CD4-positive, alpha-beta T cell (primary cell): ENCODE measurements at regions not wholly inside any gene's neighbourhood (a gene's known extent, or its start where the extent isn't known, plus 50 kb on each side); places are given as distances from the start of the nearest gene placed in this dataset.

Experiments
- ATAC-seq: fragments of 200-7000 bp; cut with Tn5 transposase; one replicate; pipeline ENCODE4 v1.10.0; 2022; ENCODE audit warnings: mild to moderate bottlenecking; ENCODE audit not compliant: poor library complexity
- CTCF ChIA-PET: fragments of 350-600 bp; sonication (Branson Sonifier 250); formaldehyde crosslinking; loops from one replicate; lab custom pipeline; 2021; ENCODE audit warnings: antibody characterized with exemption, inconsistent platforms; lab: Charles Lee
- POLR2A ChIA-PET: fragments of 350-600 bp; sonication (Branson Sonifier 250); formaldehyde crosslinking; loops from one replicate; lab custom pipeline; 2021; ENCODE audit warnings: antibody characterized with exemption, inconsistent platforms; lab: Charles Lee
- DNase-seq, 14 experiments: peaks; one replicate each; pipeline ENCODE4 v3.0.0-alpha.2; 2013 to 2020; ENCODE audit warnings: mixed read lengths in 2 of 14
- H3K27ac ChIP-seq, 2 donors: one replicate each; pipeline versions ENCODE4 v1.5.1 to v1.7.0; 2013; ENCODE audit warnings: low read length in 2 of 2, low read depth in 1 of 2, mild to moderate bottlenecking in 1 of 2
- H3K27me3 ChIP-seq, 2 experiments: 1 replicate in 1 of 2; 2 replicates in 1 of 2; pipeline versions ENCODE4 v1.6.1 to v1.7.0; 2013; ENCODE audit warnings: low read length in 2 of 2, control low read depth in 1 of 2, mild to moderate bottlenecking in 1 of 2, moderate library complexity in 1 of 2; ENCODE audit not compliant: insufficient read depth in 2 of 2, control insufficient read depth in 1 of 2
- H3K36me3 ChIP-seq: one replicate; pipeline ENCODE4 v1.6.1; 2013; ENCODE audit warnings: low read length, control low read depth; ENCODE audit not compliant: insufficient read depth
- H3K4me1 ChIP-seq: one replicate; pipeline ENCODE4 v1.6.1; 2013; ENCODE audit warnings: low read length, control low read depth; ENCODE audit not compliant: insufficient read depth
- H3K4me3 ChIP-seq: one replicate; pipeline ENCODE4 v1.5.1; 2013; ENCODE audit warnings: mild to moderate bottlenecking, low read length, moderate library complexity
- H3K9me3 ChIP-seq, 2 experiments: 1 replicate in 1 of 2; 2 replicates in 1 of 2; pipeline versions ENCODE4 v1.6.1 to v1.7.0; 2013; ENCODE audit warnings: low read length in 2 of 2, mild to moderate bottlenecking in 2 of 2, control low read depth in 1 of 2, moderate library complexity in 1 of 2; ENCODE audit not compliant: control insufficient read depth in 1 of 2, insufficient read depth in 1 of 2
- H3K27ac Mint-ChIP-seq: one replicate; pipeline ENCODE4 v1.8.0; 2020; ENCODE audit warnings: mixed read lengths
- H3K27me3 Mint-ChIP-seq: one replicate; pipeline ENCODE4 v1.8.0; 2021; ENCODE audit warnings: mixed read lengths
- H3K36me3 Mint-ChIP-seq: one replicate; pipeline ENCODE4 v1.8.0; 2021; ENCODE audit warnings: low read depth, mixed read lengths
- H3K4me1 Mint-ChIP-seq: one replicate; pipeline ENCODE4 v1.8.0; 2021; ENCODE audit warnings: low read depth, mixed read lengths
- H3K4me3 Mint-ChIP-seq: one replicate; pipeline ENCODE4 v1.8.0; 2020; ENCODE audit warnings: mild to moderate bottlenecking, mixed read lengths
- H3K9me3 Mint-ChIP-seq: one replicate; pipeline ENCODE4 v1.8.0; 2020; ENCODE audit warnings: mixed read lengths
- intact Hi-C, 2 experiments: fragments of 100-400 bp; cut with DNase I in 1 of 2; cut with micrococcal nuclease in 1 of 2; formaldehyde crosslinking; loops; one replicate each; pipeline versions ENCODE4 v1.15.1 to v1.9.0; 2023 to 2025; cut with DNase I, micrococcal nuclease
- TF ChIP-seq, protein P1 (sequence below): fragments of 200-600 bp; IDR thresholded peaks from one replicate; pipeline ENCODE4 v1.8.0; 2022; ENCODE audit warnings: antibody characterized with exemption, mild to moderate bottlenecking

DNA sequence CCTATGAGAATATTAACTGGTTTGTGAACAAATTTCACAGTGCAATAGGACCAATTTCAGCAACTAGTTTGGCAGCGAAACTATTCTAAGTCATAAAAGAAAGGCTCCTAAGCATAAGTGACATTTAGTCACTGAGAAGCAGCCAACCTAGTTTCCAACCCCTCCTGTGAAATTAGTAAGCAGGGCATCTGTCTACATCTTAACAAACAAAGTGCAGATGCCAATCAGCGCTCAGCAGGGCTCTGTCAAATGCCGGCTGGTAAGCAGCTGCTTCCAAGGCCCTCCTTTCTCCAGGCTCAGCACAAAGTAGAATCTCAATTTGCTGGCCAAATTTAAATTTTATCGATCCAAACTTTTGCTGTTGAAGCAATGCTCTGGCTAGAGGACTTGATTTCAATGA is 124.7 kb downstream of the ICOS start:
- TF ChIP-seq, protein P1, sequence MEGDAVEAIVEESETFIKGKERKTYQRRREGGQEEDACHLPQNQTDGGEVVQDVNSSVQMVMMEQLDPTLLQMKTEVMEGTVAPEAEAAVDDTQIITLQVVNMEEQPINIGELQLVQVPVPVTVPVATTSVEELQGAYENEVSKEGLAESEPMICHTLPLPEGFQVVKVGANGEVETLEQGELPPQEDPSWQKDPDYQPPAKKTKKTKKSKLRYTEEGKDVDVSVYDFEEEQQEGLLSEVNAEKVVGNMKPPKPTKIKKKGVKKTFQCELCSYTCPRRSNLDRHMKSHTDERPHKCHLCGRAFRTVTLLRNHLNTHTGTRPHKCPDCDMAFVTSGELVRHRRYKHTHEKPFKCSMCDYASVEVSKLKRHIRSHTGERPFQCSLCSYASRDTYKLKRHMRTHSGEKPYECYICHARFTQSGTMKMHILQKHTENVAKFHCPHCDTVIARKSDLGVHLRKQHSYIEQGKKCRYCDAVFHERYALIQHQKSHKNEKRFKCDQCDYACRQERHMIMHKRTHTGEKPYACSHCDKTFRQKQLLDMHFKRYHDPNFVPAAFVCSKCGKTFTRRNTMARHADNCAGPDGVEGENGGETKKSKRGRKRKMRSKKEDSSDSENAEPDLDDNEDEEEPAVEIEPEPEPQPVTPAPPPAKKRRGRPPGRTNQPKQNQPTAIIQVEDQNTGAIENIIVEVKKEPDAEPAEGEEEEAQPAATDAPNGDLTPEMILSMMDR, result no peak
- no peaks in the 10 kb centered on the region for H3K9me3 ChIP-seq
- no peaks in the 10 kb centered on the region for H3K4me1 ChIP-seq
- Mint-ChIP-seq H3K36me3 (no peaks in the 10 kb centered on the region), H3K9me3 (no peaks in the 10 kb centered on the region), H3K27me3 (no peaks in the 10 kb centered on the region), H3K4me1 (no peaks in the 10 kb centered on the region), H3K4me3 (no peak overlapping the region), H3K27ac (no peak overlapping the region)
- POLR2A ChIA-PET, result interaction anchor here (1.1 kb wide), 1 partner anchor 11 kb away, joined by 5 read pairs; no protein-coding TSS in a partner anchor
- CTCF ChIA-PET, result interaction anchor here (1.6 kb wide), 1 partner anchor 10 kb away, joined by 4 read pairs; no protein-coding TSS in a partner anchor
- H3K4me3 ChIP-seq, result no peak overlapping the region
- no peaks in the 10 kb centered on the region for H3K36me3 ChIP-seq
- DNase-seq (no peak), ATAC-seq (no peak)
- intact Hi-C loops, result no loop called here
- no peak overlapping the region for H3K27ac ChIP-seq
- H3K27me3 ChIP-seq, result no peaks in the 10 kb centered on the region

DNA sequence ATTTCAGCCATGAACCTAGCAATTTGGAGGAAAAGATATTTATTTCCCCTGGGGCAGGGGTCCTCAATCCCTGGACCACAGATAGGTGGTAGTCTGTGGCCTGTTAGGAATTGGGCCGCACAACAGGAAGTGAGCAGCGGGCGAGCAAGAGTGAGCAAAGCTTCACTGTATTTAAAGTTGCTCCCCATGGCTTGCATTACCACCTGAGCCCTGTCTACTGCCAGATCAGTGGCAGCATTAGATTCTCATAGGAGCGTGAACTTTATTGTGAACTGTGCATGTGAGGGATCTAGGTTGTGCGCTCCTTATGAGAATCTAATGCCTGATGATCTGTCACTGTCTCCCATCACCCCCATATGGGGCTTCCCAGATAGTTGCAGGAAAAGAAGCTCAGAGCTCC is 127.6 kb downstream of the ICOS start:
- H3K9me3 ChIP-seq, result no peaks in the 10 kb centered on the region
- no peak overlapping the region for H3K27ac Mint-ChIP-seq
- TF ChIP-seq, protein P1, result no peak
- H3K4me1 Mint-ChIP-seq, result no peaks in the 10 kb centered on the region
- no peaks in the 10 kb centered on the region for H3K27me3 ChIP-seq
- ATAC-seq (no peak), DNase-seq (no peak)
- no peaks in the 10 kb centered on the region for H3K36me3 ChIP-seq
- H3K27me3 Mint-ChIP-seq, result no peaks in the 10 kb centered on the region
- H3K9me3 Mint-ChIP-seq, result no peaks in the 10 kb centered on the region
- H3K4me1 ChIP-seq, result no peaks in the 10 kb centered on the region
- H3K4me3 Mint-ChIP-seq, result no peak overlapping the region
- ChIA-PET CTCF (no interaction called here), POLR2A (no interaction called here)
- H3K4me3 ChIP-seq, result no peak overlapping the region
- no peak overlapping the region for H3K27ac ChIP-seq
- no peaks in the 10 kb centered on the region for H3K36me3 Mint-ChIP-seq
- intact Hi-C loops, result no loop called here

DNA sequence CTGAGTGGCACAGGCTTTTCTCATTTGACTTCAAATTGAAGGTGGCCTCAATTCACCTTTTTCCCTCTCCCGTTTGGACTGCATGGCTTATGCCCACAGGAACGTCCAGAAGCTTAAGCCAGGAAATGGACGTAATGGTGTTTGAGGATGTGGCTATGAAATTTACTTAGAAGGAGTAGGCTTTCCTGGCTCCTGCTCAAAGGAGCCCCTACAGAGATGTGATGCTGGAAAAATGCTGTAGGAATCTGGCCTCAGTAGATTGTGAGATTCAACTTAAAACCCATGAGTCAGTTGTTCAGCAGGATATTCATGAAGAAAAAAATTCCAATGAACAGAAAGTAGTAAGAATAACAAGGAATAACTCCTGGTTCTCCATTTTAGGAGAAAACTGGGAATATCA is 129.0 kb downstream of the ICOS start:
- POLR2A ChIA-PET, result interaction anchor here (0.6 kb wide), 1 partner anchor 147 kb away, joined by 3 read pairs; no protein-coding TSS in a partner anchor
- H3K27me3 ChIP-seq, result no peaks in the 10 kb centered on the region

More for the DNA sequence above, 129.0 kb downstream of the ICOS start:
- no peak overlapping the region for H3K27ac Mint-ChIP-seq
- no peak overlapping the region for H3K4me3 ChIP-seq
- H3K4me1 Mint-ChIP-seq, result no peaks in the 10 kb centered on the region
- H3K9me3 Mint-ChIP-seq, result no peaks in the 10 kb centered on the region
- H3K4me1 ChIP-seq, result no peaks in the 10 kb centered on the region
- no peak overlapping the region for H3K27ac ChIP-seq
- no peaks in the 10 kb centered on the region for H3K36me3 Mint-ChIP-seq
- CTCF ChIA-PET, result interaction anchor here (0.6 kb wide), 2 partner anchors 18 to 146 kb away, joined by 3 read pairs; no protein-coding TSS in a partner anchor
- TF ChIP-seq, protein P1, result no peak
- no peaks in the 10 kb centered on the region for H3K9me3 ChIP-seq
- no peak for DNase-seq
- H3K27me3 Mint-ChIP-seq, result no peaks in the 10 kb centered on the region
- ATAC-seq, result no peak
- intact Hi-C loops, result no loop called here
- no peak overlapping the region for H3K4me3 Mint-ChIP-seq
- H3K36me3 ChIP-seq, result no peaks in the 10 kb centered on the region
